Activated gamma-delta T cell treated with Interleukin-2 at 50 U/mL for 16 hours (primary cell): ENCODE measurements at regions not wholly inside any gene's neighbourhood (a gene's known extent, or its start where the extent isn't known, plus 50 kb on each side); places are given as distances from the start of the nearest gene placed in this dataset.

Experiments
- DNase-seq: peaks from one replicate; pipeline ENCODE4 v3.0.0-alpha.2; 2020

DNA sequence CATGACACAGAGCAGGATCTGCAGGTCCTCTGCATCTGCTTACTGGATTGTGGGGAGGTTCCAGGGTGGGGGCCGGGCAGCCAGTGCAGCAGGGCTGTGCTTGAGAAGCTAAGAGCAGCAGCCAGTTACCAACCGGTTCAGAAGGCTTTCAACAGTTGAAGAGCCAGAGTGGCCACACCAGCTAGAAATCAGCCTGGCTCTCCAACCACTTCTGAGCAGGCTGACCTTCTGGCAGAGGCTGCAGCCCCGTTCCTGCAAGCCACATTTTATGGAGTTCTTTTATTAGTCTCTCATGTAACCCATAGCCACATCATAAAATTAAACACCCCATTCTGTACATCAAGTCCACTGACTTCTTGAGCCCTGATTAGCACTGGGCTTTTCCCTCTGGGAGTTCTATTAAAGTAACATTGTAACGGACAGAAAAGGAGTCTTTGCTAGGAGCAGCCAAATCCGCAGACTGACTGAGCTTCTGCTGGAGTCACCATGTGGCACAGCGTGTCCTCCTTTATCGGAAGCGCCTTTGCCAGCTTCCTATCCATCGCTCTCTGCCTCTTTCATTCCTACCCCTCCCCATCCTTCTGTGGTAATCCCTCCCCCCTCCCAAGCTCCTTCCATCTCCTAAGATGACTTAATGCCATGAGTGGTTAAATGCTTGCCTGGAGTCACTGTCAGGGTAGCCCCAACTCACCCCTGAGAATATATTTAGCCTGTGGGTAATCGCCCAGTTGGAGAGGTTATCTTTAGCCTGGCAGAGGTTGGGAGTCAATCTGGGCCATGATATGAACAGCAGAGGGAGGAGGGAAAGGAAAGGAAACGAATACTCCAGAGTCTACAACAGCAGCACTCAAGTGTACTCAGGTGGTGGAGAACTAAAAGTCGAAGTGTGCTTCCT, 138.5 kb upstream of the HES1 start:
- no peak for DNase-seq

DNA sequence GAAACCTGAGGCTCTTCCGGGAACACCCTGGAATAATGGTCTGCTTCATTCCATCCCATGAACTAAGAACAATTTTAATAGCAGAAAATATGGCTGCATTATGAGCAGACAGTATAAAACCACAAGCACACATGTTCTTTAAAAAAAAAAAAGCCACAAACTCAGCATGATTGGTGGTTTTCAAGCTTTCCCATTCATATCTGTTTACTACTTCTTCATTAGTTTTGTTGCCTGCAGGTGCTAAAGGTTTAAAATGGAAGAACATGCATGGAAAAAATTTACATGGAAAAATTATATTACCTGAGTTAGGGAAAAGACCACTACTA, 137.9 kb upstream of the HES1 start:
- no peak for DNase-seq

DNA sequence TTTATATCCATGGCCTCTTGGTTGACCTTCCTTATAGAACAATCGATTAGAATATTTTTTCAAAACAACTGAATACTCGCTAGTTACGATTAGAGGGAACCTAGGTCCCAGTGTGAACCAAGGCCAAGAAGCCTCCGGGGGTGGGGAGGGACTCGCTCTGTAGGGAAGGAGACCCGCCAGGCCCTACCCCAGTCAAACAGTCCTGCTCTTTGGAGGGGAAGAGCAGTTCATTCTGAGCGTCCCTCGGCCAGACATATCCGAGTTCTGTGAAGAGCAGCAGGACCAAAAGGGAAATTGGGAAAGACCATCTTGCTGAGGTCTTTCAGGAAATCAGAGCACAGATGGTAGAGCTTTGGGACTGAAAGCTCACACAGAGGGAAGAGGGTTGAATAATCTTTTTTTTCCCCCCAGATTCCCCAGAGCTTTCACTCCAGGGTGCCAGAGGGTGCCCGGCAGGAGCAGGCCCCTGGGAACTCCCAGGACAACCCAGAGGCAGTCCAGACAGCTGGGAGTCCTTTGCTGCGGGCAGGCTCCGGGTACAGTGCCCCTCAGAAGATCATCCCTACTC, 137.2 kb upstream of the HES1 start:
- DNase-seq, result no peak

DNA sequence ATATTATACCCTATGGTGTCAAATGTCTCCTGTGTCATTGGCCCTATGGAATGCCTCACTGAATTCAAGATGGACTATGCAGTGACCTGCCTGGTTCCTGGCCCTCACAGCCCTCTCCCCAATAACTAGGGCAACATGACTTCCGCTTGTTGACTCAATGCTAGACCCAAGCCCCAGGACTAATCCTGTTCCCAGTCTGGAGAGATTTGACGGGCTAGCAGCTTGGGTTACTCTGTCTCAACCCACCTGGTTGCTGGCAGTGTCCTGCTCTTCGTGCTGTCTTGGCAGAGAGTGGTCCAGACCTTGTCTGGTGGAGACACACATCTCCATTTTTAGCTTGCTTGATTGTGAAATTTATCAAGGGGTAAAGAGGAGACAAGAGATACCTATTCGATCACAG, 135.8 kb upstream of the HES1 start:
- DNase-seq, result no peak

DNA sequence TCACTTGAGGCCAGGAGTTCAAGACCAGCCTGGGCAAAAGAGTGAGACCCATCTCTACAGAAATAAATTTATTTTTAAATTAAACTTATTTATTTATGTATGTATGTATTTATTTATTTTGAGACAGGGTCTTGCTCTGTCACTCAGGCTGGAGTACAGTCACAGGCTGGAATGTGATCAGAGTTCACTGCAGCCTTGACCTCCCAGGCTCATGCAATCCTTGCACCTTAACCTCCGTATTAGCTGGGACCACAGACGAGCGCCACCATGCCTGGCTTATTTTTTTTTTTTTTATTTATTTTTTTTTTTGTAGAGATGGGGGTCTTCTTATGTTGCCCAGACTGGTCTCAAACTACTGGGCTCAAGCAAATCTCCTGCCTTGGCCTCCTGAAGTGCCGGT, 135.2 kb upstream of the HES1 start:
- no peak for DNase-seq

DNA sequence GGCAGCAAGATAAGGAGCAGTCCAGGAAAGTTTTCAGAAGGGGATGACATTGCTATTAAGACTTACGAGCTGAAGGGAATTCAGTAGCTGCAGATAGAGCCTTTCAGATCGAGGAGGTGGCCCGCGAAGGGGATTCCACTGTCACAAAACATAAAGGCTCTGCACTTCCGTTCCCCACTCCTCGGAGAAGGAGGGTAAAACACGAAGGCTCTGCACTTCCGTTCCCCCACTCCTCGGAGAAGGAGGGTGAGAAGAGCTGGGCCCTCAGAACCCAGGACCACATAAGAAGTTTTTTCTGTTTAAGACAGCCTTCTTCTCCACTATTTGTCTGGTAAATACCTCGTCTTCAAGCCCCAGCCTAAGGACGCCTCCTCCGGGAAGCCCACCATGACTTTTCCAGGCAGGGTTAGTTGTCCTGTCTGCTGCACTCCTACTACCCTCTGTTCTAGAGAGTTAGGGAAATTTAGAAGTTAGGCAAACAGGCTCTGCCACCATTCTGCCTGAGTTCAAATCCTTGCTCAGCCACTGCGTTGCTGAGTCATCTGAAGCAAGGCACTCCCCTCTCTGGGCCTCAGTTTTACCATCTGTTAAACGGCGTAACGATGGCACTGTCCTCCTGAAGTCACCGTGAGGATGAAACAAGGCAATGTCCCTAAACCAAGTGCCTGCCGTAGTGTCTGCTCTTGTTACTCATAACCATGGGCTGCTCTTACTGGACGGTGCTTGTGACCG, 134.1 kb upstream of the HES1 start:
- DNase-seq, result no peak

DNA sequence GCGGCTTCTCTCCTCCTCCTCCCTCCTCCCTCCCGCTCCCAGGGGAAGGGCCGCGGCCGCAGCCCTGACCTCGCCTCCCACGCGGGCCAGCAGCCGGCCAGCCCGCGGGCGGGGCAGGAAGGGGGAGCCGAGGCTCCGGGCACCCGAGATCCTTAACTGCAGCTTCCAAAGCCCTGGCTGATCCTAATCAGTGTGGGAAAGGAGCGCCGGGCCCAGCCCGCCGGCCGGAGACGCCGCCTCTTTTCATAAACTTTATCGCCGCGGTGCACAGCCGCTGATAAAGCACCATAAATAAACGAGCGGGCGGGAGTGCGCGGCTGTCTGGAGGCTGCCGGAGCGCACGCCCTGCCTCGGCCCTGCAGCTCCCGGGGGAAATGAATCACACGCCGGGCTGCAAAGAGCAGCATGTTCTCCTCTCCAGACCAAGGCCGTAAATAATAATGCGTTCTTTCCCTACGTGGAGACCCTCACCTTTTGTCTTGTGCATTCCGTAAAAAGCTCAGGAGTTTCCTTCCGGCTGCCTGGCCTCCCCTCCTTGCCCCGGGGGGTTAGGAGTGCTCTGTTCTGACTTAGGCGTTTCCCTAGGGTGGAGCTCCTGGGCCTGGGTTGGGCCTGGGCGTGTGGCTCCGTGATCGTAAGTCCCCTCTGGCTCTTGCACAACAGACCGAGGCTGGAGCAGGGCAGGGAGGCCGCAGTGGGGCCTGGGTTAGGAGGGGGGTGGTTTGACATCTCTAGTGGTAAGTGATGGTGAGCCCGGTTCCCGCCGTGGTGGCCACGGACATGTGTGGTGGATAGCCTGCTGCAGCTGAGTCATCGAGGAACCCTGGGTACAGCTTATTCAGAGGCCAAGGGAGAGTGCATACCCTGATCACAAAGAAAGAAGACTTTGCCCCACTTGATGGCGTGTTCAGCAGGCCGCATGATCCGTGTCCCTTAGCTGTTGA, 132.6 kb upstream of the HES1 start:
- no peak for DNase-seq

DNA sequence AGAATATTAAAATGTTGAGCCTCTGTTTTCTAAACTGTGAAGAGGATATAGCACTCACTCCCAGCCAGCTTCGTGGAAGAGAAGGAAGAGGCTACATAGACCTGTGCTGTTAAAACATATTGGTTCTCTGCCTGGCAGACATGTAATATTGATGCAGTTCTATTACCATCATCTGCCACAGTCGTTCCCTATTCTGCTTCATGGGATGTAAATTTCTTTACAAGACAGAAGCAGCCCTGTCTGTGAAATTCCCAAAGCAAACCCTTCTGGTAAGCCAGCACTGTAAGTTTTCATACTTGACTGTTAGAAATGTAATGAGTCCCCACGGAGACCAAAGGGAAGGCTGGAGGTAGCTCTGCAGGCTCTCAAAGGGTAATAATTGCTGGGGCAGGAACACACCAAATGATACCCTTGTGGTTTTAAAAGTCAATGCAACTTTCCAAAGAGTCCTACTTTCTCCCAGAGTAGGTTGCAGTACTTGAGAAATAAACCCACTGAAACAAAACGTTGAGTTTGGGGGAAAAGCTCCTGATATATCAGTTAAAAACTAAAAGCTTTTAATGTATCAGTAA, 129.9 kb upstream of the HES1 start:
- no peak for DNase-seq

DNA sequence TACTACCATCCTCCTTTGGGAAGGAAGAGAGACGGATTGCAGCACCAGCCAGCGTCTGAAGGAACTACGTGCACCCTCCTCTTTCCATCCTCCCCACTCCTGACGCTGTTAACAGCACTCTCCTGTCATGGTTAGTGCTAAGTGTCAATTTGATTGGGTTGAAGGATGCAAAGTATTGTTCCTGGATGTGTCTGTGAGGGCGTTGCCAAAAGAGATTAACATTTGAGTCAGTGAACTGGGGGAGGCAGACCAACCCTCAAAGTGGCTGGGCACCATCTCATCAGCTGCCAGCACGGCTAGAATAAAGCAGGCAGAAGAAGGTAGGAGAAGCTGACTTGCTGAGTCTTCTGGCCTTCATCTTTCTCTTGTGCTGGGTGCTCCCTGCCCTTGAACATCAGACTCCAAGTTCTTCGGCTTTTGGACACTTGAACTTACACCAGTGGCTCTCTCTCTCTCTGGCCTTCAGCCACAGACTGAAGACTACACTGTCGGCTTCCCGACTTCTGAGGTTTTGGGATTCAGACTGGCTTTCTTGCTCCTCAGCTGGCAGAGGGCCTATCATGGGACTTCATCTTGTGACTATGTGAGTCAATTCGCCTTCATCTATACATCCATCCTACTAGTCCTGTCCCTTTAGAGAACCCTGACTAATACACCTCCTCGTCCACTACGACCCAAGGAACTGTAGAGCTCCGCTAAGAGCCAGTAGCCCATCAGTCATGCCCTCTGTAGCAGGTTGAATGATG, 128.2 kb upstream of the HES1 start:
- no peak for DNase-seq

DNA sequence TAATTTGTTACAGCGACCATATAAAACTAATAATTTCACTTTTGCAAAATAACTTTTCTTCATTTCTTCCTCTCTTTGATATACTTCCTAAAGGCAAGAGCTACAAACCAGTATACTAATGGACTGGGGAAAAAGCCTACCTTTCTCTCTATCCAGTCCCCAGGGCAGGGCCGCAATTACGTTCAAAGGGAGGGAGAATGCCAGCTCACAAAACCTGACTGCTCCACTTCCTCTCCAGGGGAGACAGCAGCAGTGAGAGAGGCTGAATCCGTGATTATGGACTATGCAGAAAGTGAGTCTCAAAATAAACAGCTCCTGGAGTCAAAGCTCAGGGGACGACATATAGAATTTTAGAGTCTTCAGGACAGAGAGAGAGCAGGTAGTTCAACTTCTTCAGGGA, 126.9 kb upstream of the HES1 start:
- no peak for DNase-seq

DNA sequence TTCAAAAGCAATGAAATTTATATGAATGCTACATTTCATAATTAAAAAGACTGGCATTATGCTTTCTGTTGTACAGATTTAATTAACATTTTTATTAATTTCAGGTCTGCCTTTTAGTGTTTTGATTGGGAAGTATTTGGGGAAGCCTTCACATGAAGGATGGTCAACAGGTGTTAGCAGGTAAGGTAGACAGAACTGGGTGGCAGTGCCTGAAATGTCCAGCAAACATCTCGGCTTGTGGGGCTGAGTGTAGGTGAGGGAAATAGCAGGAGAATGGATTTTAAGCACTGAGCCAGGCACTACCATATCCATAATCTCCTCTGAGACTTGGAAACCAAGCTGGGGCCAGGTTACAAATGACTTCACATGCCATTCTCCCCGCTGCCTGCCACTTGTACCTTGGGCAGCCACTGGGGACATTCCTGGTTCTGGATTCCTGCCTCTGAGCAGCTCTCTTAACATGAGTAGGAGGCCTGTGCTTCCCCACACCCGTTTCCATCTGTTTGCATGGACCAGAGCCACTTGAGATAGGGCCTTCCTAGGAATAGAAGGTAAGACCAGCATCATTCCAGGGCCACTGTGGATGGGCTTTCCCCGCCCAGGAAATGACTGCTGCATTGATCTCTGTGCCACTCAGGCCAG, 125.9 kb upstream of the HES1 start:
- DNase-seq, result no peak

DNA sequence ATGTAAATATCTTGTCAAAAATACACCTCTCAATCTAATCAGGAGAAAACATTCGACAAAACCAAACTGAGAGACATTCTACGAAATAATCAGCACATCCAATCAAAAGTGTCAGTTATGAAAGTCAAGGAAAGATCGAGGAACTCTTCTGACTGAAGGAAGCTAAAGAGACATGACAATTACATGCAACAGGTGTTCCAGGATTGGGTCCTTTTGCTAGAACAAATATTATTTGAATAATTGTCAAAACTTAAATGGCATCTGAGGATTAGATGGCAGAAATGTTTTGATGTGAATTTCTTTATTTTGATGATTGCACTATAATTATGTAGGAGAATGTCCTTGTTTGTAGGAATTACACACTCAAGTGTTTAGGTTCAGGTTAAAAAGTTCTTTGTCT, 124.1 kb upstream of the HES1 start:
- no peak for DNase-seq

DNA sequence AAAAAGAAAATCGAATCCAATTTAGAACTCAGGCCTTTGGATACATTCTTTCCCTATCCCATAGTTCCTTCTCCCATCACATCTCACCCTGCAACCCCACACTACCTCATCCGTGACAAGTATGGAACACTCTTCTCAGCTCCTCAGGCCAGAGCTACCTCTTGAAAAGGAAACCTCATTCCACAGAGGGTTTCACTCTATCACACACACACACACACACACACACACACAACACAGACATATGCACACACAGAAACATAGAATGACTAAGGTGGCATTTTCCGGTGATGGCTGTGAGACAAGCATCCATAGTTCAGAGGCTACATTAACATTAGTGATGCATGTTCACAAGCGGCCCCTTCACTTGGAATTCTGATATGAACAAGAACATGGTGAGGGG, 122.0 kb upstream of the HES1 start:
- no peak for DNase-seq

DNA sequence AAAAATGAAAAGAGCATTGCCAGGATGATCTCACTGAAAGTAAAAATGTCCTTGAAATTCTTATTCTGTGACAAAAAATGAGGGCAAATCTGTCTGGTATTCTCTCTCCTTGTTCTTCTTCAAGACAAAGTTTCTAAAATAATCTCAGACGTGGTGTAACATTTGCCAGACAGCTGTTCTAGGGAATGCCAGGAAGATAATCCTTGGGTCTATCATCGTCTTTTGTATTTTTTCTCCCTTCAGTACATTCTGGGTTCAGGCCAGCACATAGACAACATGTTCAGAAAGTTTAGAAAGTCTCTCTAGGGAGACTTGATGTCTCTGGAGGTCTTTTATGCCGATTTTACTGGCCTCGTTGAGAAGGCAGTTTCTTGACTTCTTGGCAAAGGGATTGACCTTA, 121.2 kb upstream of the HES1 start:
- DNase-seq, result no peak

DNA sequence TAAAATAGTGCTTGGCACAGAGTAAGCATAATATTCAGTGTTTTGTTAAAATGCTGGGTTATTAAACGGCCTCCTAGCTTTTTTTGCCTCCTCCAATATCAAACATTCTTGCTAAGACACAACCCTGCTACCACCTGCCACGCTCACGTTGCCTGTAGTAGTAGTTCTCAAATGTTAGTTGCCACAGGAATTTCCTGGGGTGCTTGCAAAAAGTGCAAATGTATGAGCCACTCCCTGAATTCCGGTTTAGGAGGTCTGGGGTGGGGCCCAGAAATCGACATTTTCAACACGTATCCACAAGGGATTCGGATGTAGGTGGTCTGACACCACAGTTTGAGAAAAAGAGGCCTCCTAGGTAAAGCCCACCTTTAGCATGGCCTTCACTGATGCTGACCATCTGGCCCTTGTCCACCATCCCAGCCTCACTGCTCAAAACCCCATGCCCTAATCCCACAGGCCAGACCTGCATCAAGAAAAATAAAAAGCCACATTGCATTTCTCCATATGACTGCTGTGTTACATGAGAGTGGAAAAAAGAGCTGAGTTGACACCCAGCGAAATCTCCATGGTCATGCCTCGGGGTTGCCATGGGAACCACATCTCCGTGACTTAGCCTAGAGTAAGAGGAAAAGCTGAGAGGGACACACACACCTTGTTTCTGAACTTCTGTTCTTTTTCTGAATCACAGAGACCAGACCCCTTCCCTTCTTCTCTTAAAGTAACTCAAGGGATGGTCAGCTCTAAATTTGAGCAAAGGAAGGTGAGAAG, 116.4 kb upstream of the HES1 start:
- no peak for DNase-seq

DNA sequence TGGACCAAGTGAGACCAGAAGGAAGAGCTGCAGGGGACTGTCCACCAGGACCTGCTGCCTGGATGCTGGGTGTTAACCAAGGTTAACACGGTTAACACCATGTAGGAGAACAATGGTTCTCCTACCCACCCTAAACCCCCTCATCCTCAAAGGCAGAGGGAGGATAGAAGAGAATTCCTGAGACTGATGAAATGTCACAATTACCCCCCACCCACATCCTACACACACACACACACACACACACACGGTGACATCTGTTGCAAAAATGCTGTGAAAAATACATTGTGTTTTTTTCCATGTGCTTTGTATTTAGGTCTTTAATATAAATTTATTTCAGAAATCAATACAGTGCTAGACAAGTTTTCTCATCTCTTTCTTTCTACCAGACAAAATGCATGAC, 113.9 kb upstream of the HES1 start:
- no peak for DNase-seq

DNA sequence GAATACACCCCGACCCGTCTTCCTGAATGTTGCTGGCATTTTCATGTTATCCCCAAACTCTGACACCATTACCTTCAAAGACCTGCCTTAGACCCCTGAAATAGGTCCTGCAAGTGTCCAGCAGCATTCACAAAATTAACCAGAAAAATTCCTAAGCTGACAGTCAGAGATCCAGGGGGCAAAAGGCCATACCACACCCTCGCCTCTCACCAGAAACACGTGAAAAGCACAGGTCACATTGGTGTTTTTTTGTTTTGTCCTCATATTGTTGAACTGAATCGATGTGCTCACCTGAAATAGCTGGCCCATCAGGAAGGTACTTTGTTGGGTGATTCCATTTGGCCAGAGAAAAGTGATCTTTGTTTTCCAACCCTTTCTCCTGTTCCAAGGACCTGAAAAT, 113.1 kb upstream of the HES1 start:
- no peak for DNase-seq

DNA sequence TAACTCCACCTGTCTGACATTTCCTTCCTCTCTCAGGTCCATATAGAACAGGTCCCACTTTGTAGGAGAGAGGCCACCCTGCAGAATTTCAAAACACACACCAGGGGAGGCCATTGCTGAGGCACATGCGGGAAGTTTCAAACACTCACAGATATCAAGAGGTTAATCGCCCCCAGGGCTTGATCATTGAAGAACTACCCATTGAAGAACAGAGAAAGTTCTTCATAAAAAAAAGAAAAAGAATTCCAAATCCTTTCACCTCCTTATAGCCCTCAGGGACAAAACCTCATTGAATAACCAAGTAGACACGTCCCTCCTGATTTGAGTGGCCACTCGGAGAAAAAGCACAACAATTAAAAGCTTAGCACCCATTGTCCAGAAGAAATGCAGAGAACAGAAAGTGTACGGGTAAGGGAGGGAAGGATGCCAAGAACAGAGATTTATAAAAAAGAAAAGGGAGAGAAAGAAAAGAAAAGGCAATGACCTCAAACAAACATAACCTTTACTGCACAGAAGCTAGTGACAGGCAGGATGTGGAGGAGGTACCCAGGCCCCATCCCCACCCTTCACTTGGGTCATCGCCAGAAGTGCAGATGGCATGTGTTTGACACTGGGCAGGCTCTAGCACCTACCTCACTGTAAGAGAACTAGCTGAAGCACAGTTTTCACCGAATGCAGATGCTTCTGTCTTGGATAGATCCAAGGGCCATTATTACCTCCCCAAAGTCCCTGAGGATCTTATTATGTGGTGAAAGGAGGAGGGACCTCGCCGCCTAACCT, 112.3 kb upstream of the HES1 start:
- DNase-seq, result no peak

DNA sequence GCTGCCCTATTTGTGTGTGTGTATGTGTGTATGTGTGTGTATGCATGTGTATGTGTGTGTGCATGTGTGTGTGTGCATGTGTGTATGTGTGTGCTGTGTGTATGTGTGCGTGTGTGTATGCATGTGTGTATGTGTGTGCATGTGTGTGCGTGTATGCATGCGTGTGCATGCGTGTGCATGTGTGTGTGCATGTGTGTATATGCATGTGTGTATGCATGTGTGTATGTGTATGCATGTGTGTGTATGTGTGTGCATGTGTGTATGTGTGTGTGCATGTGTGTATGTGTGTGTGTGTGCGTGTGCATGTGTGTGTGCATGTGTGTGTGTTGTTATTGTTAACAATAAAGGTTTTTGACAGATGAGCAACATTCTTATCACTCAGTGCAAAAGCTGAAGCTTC, 110.8 kb upstream of the HES1 start:
- DNase-seq, result no peak

DNA sequence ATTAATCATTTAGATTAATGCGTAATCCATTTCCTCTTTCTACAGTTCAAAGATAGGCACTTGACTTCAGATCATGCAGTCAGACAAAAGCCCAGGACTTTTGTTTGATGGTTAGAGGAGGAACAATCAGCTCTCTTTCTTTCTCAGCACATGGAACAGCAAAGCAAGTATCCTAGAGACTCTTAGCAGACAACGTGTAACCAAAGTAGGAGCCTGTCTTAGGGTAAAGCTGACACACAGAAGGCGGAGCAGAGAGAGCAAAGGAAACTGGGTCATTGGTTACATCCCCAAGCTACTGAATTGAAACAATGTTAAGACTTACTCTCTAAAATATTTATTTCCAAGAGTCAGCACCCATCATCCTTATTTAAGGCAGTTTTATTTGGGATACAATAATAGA, 110.0 kb upstream of the HES1 start:
- DNase-seq, result no peak
